K562 (cell line): ENCODE measurements at regions not wholly inside any gene's neighbourhood (a gene's known extent, or its start where the extent isn't known, plus 50 kb on each side); places are given as distances from the start of the nearest gene placed in this dataset.

Experiments used
- ATAC-seq: fragments of 200-7000 bp; cut with Tn5 transposase; 3 replicates; pipeline ENCODE4 v1.9.1; 2020; ENCODE audit warnings: moderate library complexity
- BruUV-seq: library from RNA; stranded (reverse); fragments of 400-500 nt; replicated peaks from 2 replicates; lab custom pipeline; 2021; lab: Mats Ljungman, UMichigan
- CTCF ChIA-PET: fragments of 300-600 bp; formaldehyde crosslinking; extraction: SDS; loops from one replicate; lab custom pipeline; 2021; ENCODE audit warnings: low intra/inter-chr PET ratio; lab: Yijun Ruan, JAX
- POLR2A ChIA-PET: fragments of 300-600, 350-650 bp; sonication (Branson Sonifier 250); formaldehyde crosslinking; extraction: SDS; loops from one replicate; lab custom pipeline; 2021; ENCODE audit warnings: antibody characterized with exemption, inconsistent platforms; lab: Yijun Ruan, JAX
- DNase-seq, 4 experiments: peaks; one replicate each; pipeline versions ENCODE4 v3.0.0 to v3.0.0-alpha.2; 2011 to 2018; ENCODE audit warnings: low spot score in 3 of 4, mixed read lengths in 3 of 4; ENCODE audit errors: extremely low read depth in 1 of 4
- FAIRE-seq: peaks from 2 replicates; lab custom pipeline; 2011; peaks lifted over from hg19 to GRCh38; lab: Jason Lieb, UNC
- H2AFZ ChIP-seq: 2 replicates; pipeline ENCODE4 v1.6.0; 2011; ENCODE audit warnings: low read depth, low read length, control low read depth, inconsistent platforms
- H3K27ac ChIP-seq: fragments of 200-600 bp; 3 replicates; pipeline ENCODE4 v1.8.0; 2011; ENCODE audit warnings: low read depth, mild to moderate bottlenecking, control low read depth, inconsistent platforms, low read length, moderate library complexity, mixed read lengths; ENCODE audit errors: extremely low read depth
- H3K27me3 ChIP-seq, 2 experiments: fragments of 300-600 bp in 1 of 2; 2 replicates in 1 of 2; 3 replicates in 1 of 2; pipeline versions ENCODE4 v1.6.0 to v1.8.0; 2011; ENCODE audit warnings: inconsistent platforms in 2 of 2, low read length in 2 of 2, mild to moderate bottlenecking in 1 of 2, mixed read lengths in 1 of 2, moderate library complexity in 1 of 2; ENCODE audit not compliant: control insufficient read depth in 2 of 2, insufficient read depth in 2 of 2
- H3K36me3 ChIP-seq: fragments of 300-600 bp; 3 replicates; pipeline ENCODE4 v1.8.0; 2011; ENCODE audit warnings: mild to moderate bottlenecking, low read length, inconsistent platforms; ENCODE audit not compliant: control insufficient read depth, insufficient read depth
- H3K4me1 ChIP-seq, 2 experiments: fragments of 200-600 bp in 1 of 2; replicated peaks in 1 of 2; 2 replicates in 1 of 2; 3 replicates in 1 of 2; pipeline versions ENCODE4 v1.5.1 to v1.8.0; 2011; ENCODE audit warnings: inconsistent platforms in 2 of 2, low read length in 2 of 2, mild to moderate bottlenecking in 1 of 2, mixed read lengths in 1 of 2, moderate library complexity in 1 of 2; ENCODE audit not compliant: control insufficient read depth in 2 of 2, insufficient read depth in 2 of 2
- H3K4me2 ChIP-seq: 2 replicates; pipeline ENCODE4 v1.6.1; 2011; ENCODE audit warnings: low read length, control low read depth, inconsistent platforms, mixed read lengths; ENCODE audit not compliant: insufficient read depth
- H3K4me3 ChIP-seq: fragments of 200-600 bp; sonication (generic), shearing (Covaris generic); 2 replicates; pipeline ENCODE4 v1.5.1; 2016; ENCODE audit warnings: control low read depth, inconsistent platforms
- H3K79me2 ChIP-seq: fragments of 200-600 bp; 3 replicates; pipeline ENCODE4 v1.8.0; 2011; ENCODE audit warnings: low read length, inconsistent platforms; ENCODE audit not compliant: control insufficient read depth, insufficient read depth
- H3K9ac ChIP-seq, 2 experiments: 2 replicates each; pipeline versions ENCODE4 v1.6.0 to v1.6.1; 2011; ENCODE audit warnings: low read depth in 2 of 2, low read length in 2 of 2, control low read depth in 1 of 2, inconsistent platforms in 1 of 2, mild to moderate bottlenecking in 1 of 2, mixed read lengths in 1 of 2; ENCODE audit not compliant: insufficient read depth in 1 of 2
- H3K9me1 ChIP-seq: one replicate; pipeline ENCODE4 v1.6.0; 2011; ENCODE audit warnings: inconsistent platforms, mild to moderate bottlenecking, low read length, moderate library complexity; ENCODE audit not compliant: control insufficient read depth, insufficient read depth
- H3K9me3 ChIP-seq: replicated peaks from 2 replicates; pipeline ENCODE4 v1.5.1; 2011; ENCODE audit warnings: low read depth, low read length, inconsistent platforms; ENCODE audit not compliant: control insufficient read depth, insufficient read depth
- H4K20me1 ChIP-seq: replicated peaks from 2 replicates; pipeline ENCODE4 v1.6.1; 2011; ENCODE audit warnings: low read length, inconsistent platforms, mixed read lengths; ENCODE audit not compliant: control insufficient read depth, insufficient read depth
- CEBPB ChIP-seq: fragments of 450-650 bp; IDR thresholded peaks from 2 replicates; pipeline ENCODE4 v1.6.1; 2016; ENCODE audit warnings: missing genetic modification characterization, missing compliant biosample characterization
- CTBP1 ChIP-seq: fragments of 450-650 bp; IDR thresholded peaks from 2 replicates; pipeline ENCODE4 v1.6.1; 2016; ENCODE audit warnings: borderline replicate concordance
- HNRNPL ChIP-seq: fragments of 200-400 bp; formaldehyde crosslinking; IDR thresholded peaks from 2 replicates; pipeline ENCODE4 v1.6.1; 2017; ENCODE audit warnings: low read depth, mild to moderate bottlenecking, low read length
- IFI16 ChIP-seq: fragments of 250-450 bp; sonication (Bioruptor Pico); IDR thresholded peaks from 2 replicates; pipeline ENCODE4 v2.1.2; 2022; ENCODE audit warnings: mild to moderate bottlenecking, inconsistent platforms
- KHSRP ChIP-seq: fragments of 450-650 bp; IDR thresholded peaks from 2 replicates; pipeline ENCODE4 v1.6.1; 2017
- MAX ChIP-seq: sonication (generic); formaldehyde crosslinking; IDR thresholded peaks from 2 replicates; pipeline ENCODE4 v1.9.0; 2022; ENCODE audit warnings: mild to moderate bottlenecking, missing genetic modification reagents
- MBD2 ChIP-seq: sonication (generic); IDR thresholded peaks from 2 replicates; pipeline ENCODE4 v1.6.1; 2016; ENCODE audit warnings: low read depth, borderline replicate concordance
- MCM3 ChIP-seq: fragments of 450-650 bp; IDR thresholded peaks from 2 replicates; pipeline ENCODE4 v1.6.1; 2016
- NKRF ChIP-seq: fragments of 450-650 bp; IDR thresholded peaks from 2 replicates; pipeline ENCODE4 v1.6.1; 2016; ENCODE audit warnings: borderline replicate concordance
- POLR2A ChIP-seq: fragments of 450-650 bp; conservative IDR thresholded peaks from 2 replicates; pipeline ENCODE4 v1.6.1; 2016
- PPARD ChIP-seq: fragments of 250-450 bp; sonication (Bioruptor Pico); IDR thresholded peaks from 2 replicates; pipeline ENCODE4 v1.8.0; 2022; ENCODE audit warnings: inconsistent platforms, mild to moderate bottlenecking, moderate library complexity
- PURB ChIP-seq: sonication (generic); formaldehyde crosslinking; IDR thresholded peaks from 2 replicates; pipeline ENCODE4 v1.9.0; 2021; ENCODE audit warnings: low read depth, mild to moderate bottlenecking, missing genetic modification reagents
- RFX5 ChIP-seq: IDR thresholded peaks from 2 replicates; pipeline ENCODE4 v1.6.1; 2011; ENCODE audit warnings: low read depth, mild to moderate bottlenecking, improper control_type of control experiment, low read length
- RFX7 ChIP-seq: fragments of 250-450 bp; sonication (Bioruptor Pico); IDR thresholded peaks from 2 replicates; pipeline ENCODE4 v1.5.1; 2021; ENCODE audit warnings: mild to moderate bottlenecking
- ZNF408 ChIP-seq: fragments of 250-450 bp; sonication (Bioruptor Pico); IDR thresholded peaks from 2 replicates; pipeline ENCODE4 v1.4.0; 2020; ENCODE audit warnings: low read depth, mild to moderate bottlenecking, moderate library complexity
- ZNF583 ChIP-seq: fragments of 250-450 bp; sonication (Bioruptor Pico); IDR thresholded peaks from 2 replicates; pipeline ENCODE4 v1.4.0; 2020
- WGBS: fragments of 100-300 bp; shearing (Covaris generic); methylation state at CpG from one replicate; pipeline ENCODE4 v1.1.6; 2016; ENCODE audit warnings: low coverage, mixed read lengths; ENCODE audit not compliant: insufficient coverage; ENCODE audit errors: missing lambda C conversion rate; 5-methylcytosine and 5-hydroxymethylcytosine counted together
- in situ Hi-C: fragments of 300-500 bp; cut with MboI; formaldehyde crosslinking; loops from 4 replicates; pipeline ENCODE4 v1.15.0; 2018; ENCODE audit warnings: inconsistent platforms, mixed read lengths
- intact Hi-C: fragments of 100-400 bp; cut with micrococcal nuclease; formaldehyde crosslinking; loops from 2 replicates; pipeline ENCODE4 v1.14.2; 2022
- TF ChIP-seq, protein P1 (sequence below): fragments of 450-650 bp; formaldehyde crosslinking; conservative IDR thresholded peaks from 2 replicates; pipeline ENCODE4 v1.4.0; 2022; ENCODE audit warnings: mild to moderate bottlenecking, missing genetic modification characterization
- TF ChIP-seq, protein P2 (sequence below): fragments of 150-350 bp; conservative IDR thresholded peaks from 2 replicates; pipeline ENCODE4 v1.6.1; 2014; ENCODE audit warnings: low read length

GRCh38 chr2:19677215-19677777 is 224.5 kb downstream of the TTC32 start:
- ATAC-seq (no peak), DNase-seq (no peak), FAIRE-seq (no peak)
- POLR2A ChIA-PET, result interaction anchor here (0.5 kb wide), 1 partner anchor 150 kb away, joined by 3 read pairs; no protein-coding TSS in a partner anchor
- Histone ChIP-seq H3K27me3 (peaks cover 0 to 23% of the 10 kb centered on the region in 2 experiments; a peak in 2 of 5 replicates), H3K36me3 (no peaks in the 10 kb centered on the region), H3K9me1 (no peaks in the 10 kb centered on the region), H4K20me1 (no peaks in the 10 kb centered on the region), H3K27ac (no peak overlapping the region), H3K4me1 (no peaks in the 10 kb centered on the region), H3K4me2 (no peak overlapping the region), H3K9ac (no peak overlapping the region), H3K79me2 (no peaks in the 10 kb centered on the region), H2AFZ (no peak overlapping the region), H3K9me3 (no peaks in the 10 kb centered on the region), H3K4me3 (no peak overlapping the region)
- BruUV-seq, result no TSS peak
- in situ Hi-C loops, result no loop called here
- intact Hi-C loops, result no loop called here
- CTCF ChIA-PET, result no interaction called here
- TF ChIP-seq PURB (no peak), RFX7 (CRISPR knock-in tag) (no peak), IFI16 (CRISPR knock-in tag) (no peak), ZNF408 (CRISPR knock-in tag) (no peak), HNRNPL (no peak), PPARD (no peak), ZNF583 (CRISPR knock-in tag) (no peak), CEBPB (tag) (no peak), MAX (CRISPR knock-in tag) (no peak), CTBP1 (no peak), NKRF (no peak), KHSRP (no peak), POLR2A (no peak), MBD2 (no peak), MCM3 (no peak), RFX5 (no peak)
- TF ChIP-seq, protein P1, sequence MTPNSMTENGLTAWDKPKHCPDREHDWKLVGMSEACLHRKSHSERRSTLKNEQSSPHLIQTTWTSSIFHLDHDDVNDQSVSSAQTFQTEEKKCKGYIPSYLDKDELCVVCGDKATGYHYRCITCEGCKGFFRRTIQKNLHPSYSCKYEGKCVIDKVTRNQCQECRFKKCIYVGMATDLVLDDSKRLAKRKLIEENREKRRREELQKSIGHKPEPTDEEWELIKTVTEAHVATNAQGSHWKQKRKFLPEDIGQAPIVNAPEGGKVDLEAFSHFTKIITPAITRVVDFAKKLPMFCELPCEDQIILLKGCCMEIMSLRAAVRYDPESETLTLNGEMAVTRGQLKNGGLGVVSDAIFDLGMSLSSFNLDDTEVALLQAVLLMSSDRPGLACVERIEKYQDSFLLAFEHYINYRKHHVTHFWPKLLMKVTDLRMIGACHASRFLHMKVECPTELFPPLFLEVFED, result no peak
- TF ChIP-seq, protein P2, sequence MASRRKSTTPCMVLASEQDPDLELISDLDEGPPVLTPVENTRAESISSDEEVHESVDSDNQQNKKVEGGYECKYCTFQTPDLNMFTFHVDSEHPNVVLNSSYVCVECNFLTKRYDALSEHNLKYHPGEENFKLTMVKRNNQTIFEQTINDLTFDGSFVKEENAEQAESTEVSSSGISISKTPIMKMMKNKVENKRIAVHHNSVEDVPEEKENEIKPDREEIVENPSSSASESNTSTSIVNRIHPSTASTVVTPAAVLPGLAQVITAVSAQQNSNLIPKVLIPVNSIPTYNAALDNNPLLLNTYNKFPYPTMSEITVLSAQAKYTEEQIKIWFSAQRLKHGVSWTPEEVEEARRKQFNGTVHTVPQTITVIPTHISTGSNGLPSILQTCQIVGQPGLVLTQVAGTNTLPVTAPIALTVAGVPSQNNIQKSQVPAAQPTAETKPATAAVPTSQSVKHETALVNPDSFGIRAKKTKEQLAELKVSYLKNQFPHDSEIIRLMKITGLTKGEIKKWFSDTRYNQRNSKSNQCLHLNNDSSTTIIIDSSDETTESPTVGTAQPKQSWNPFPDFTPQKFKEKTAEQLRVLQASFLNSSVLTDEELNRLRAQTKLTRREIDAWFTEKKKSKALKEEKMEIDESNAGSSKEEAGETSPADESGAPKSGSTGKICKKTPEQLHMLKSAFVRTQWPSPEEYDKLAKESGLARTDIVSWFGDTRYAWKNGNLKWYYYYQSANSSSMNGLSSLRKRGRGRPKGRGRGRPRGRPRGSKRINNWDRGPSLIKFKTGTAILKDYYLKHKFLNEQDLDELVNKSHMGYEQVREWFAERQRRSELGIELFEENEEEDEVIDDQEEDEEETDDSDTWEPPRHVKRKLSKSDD, result no peak
- WGBS, result 0% methylated on average over 5 of the region's 5 CpGs
